ENCODE measurements at regions not wholly inside any gene's neighbourhood (a gene's known extent, or its start where the extent isn't known, plus 50 kb on each side); places are given as distances from the start of the nearest gene placed in this dataset.

DNA sequence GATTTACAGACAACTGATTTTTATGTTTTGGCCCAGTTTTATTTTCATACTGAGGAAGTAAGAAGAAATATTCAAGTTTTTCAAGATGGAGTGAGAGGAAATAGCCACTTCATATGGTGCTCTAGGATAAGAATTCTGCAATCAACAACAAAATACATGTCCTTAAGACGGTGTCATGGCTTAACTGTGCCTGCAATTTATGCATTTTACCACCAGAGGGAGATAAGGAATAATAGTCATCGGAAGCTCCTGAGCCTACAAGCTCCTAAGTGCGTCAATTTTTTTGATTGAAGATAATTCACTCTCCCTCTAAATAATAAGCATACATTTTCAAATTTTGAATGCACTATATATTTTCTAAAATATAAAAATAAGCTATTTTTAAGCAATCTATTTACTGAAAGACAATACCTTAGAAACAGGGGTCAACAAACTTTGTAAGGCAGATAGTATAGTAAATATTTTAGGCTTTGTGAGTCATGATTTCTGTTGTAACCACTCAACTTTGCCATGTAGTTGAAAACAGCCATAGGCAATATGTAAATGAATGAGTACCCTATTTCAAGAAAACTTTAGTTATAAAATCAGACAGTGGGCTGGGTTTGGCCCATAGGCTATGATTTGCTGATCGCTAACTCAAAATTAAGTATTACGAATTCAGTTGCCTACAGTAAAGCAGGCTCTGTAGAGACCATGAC is 230.9 kb upstream of the DTNBP1 start:
- WGBS (ENCODE audit: low lambda C conversion rate), result 55% methylated on average over 5 of the region's 5 CpGs
- DNase-seq, result no peak
- no peak for TF ChIP-seq REST (IDR thresholded peaks at IDR 0.05; ENCODE audit: low read depth, low read length)
- TF ChIP-seq RAD21 (IDR thresholded peaks at IDR 0.05; ENCODE audit: low read length), result 0 out of 2 replicates have a peak, but pooled peaks have one; percentile 23
- TF ChIP-seq CTCF (IDR thresholded peaks at IDR 0.05), result peak; percentile 54
- Histone ChIP-seq H3K4me1 (ENCODE audit: control insufficient read depth in 1 of 2, insufficient read depth in 2 of 2, low read depth in 1 of 2, low read length in 1 of 2) (no peaks in the 10 kb centered on the region; a peak in 1 of 4 replicates), H4K20me1 (ENCODE audit: insufficient read depth) (no peaks in the 10 kb centered on the region), H3K9me2 (no peaks in the 10 kb centered on the region), H3K9ac (no peak overlapping the region), H3K4me2 (no peak overlapping the region), H3K27ac (ENCODE audit: low read depth in 2 of 2, low read length in 1 of 2) (no peak overlapping the region), H2AFZ (ENCODE audit: low read depth) (no peak overlapping the region), H3K36me3 (replicated peaks in 1 of 2; ENCODE audit: control insufficient read depth in 1 of 2, insufficient read depth in 2 of 2, low read length in 1 of 2) (no peaks in the 10 kb centered on the region), H3F3A (replicated peaks; ENCODE audit: insufficient read depth) (no peaks in the 10 kb centered on the region), H3K27me3 (ENCODE audit: insufficient read depth) (no peaks in the 10 kb centered on the region), H3K4me3 (ENCODE audit: low read depth in 2 of 2, low read length in 1 of 2) (no peak overlapping the region), H3K9me3 (no peaks in the 10 kb centered on the region), H3K79me2 (ENCODE audit: insufficient read depth) (no peaks in the 10 kb centered on the region)
- ChIA-PET POLR2A (no interaction called here), CTCF (interaction anchor here (0.9 to 1.6 kb wide), 5 partner anchors 10 to 202 kb away, joined by 3 to 5 read pairs (median 3); no protein-coding TSS in a partner anchor)

DNA sequence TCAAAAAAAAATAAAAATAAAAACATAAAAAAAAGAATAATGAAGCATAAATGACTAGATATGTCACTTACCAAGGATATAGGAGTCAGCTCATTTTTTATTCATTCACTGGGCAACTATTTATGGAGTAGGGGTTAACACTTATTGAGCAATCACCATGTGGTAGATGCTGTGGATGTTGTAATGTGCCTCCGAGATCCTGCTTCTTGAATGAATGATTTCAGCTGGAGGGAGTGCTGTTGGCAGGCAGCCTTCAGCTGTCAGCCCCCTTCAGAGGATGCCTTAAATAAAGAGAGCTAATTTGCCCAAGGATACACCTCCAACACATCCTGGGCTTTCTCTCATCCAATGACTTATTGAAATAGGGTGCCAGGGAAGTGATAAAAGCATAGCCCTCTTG is 229.5 kb upstream of the DTNBP1 start:
- H3K9me3 ChIP-seq, result no peaks in the 10 kb centered on the region
- H3K4me1 ChIP-seq (ENCODE audit: control insufficient read depth in 1 of 2, insufficient read depth in 2 of 2, low read depth in 1 of 2, low read length in 1 of 2), result no peaks in the 10 kb centered on the region; a peak in 1 of 4 replicates
- no peaks in the 10 kb centered on the region for H3K79me2 ChIP-seq (ENCODE audit: insufficient read depth)
- H3K27ac ChIP-seq (ENCODE audit: low read depth in 2 of 2, low read length in 1 of 2), result no peak overlapping the region
- POLR2A ChIA-PET, result no interaction called here
- H3K36me3 ChIP-seq (replicated peaks in 1 of 2; ENCODE audit: control insufficient read depth in 1 of 2, insufficient read depth in 2 of 2, low read length in 1 of 2), result no peaks in the 10 kb centered on the region
- no peaks in the 10 kb centered on the region for H3K9me2 ChIP-seq
- no peak overlapping the region for H3K4me3 ChIP-seq (ENCODE audit: low read depth in 2 of 2, low read length in 1 of 2)
- no peak overlapping the region for H3K4me2 ChIP-seq
- no peak overlapping the region for H3K9ac ChIP-seq
- no peaks in the 10 kb centered on the region for H4K20me1 ChIP-seq (ENCODE audit: insufficient read depth)
- TF ChIP-seq SMC3 (IDR thresholded peaks at IDR 0.05; ENCODE audit: low read depth, low read length) (no peak), REST (IDR thresholded peaks at IDR 0.05; ENCODE audit: low read depth, low read length) (no peak), GABPA (IDR thresholded peaks at IDR 0.05; ENCODE audit: low read depth) (no peak), MEF2A (IDR thresholded peaks at IDR 0.05; ENCODE audit: borderline replicate concordance, low read depth) (no peak), TCF12 (IDR thresholded peaks at IDR 0.05) (no peak), MAX (IDR thresholded peaks at IDR 0.05; ENCODE audit: low read depth) (no peak)
- TF ChIP-seq, protein P1, sequence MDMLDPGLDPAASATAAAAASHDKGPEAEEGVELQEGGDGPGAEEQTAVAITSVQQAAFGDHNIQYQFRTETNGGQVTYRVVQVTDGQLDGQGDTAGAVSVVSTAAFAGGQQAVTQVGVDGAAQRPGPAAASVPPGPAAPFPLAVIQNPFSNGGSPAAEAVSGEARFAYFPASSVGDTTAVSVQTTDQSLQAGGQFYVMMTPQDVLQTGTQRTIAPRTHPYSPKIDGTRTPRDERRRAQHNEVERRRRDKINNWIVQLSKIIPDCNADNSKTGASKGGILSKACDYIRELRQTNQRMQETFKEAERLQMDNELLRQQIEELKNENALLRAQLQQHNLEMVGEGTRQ (IDR thresholded peaks at IDR 0.05; ENCODE audit: borderline replicate concordance, low read depth, low read length), result no peak
- TF ChIP-seq, protein P2, sequence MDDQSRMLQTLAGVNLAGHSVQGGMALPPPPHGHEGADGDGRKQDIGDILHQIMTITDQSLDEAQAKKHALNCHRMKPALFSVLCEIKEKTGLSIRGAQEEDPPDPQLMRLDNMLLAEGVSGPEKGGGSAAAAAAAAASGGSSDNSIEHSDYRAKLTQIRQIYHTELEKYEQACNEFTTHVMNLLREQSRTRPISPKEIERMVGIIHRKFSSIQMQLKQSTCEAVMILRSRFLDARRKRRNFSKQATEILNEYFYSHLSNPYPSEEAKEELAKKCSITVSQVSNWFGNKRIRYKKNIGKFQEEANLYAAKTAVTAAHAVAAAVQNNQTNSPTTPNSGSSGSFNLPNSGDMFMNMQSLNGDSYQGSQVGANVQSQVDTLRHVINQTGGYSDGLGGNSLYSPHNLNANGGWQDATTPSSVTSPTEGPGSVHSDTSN (IDR thresholded peaks at IDR 0.05), result no peak
- 20% methylated on average over 1 of the region's 1 CpG for WGBS (ENCODE audit: low lambda C conversion rate)
- no peaks in the 10 kb centered on the region for H3F3A ChIP-seq (replicated peaks; ENCODE audit: insufficient read depth)
- no peak for DNase-seq
- no peak overlapping the region for H2AFZ ChIP-seq (ENCODE audit: low read depth)
- no peaks in the 10 kb centered on the region for H3K27me3 ChIP-seq (ENCODE audit: insufficient read depth)
- CTCF ChIA-PET, result interaction anchor here (1.1 kb wide), 2 partner anchors 201 to 237 kb away, joined by 3 read pairs; no protein-coding TSS in a partner anchor
